SK-N-SH treated with all-trans-retinoic acid at 6 μM for 48 hours (cell line): ENCODE measurements at regions not wholly inside any gene's neighbourhood (a gene's known extent, or its start where the extent isn't known, plus 50 kb on each side); places are given as distances from the start of the nearest gene placed in this dataset.

Source experiments
- ATAC-seq: fragments of 200-7000 bp; cut with Tn5 transposase; 3 replicates; pipeline ENCODE4 v1.9.1; 2020; ENCODE audit warnings: mild to moderate bottlenecking, moderate library complexity
- ESRRG ChIP-seq: fragments of 250-450 bp; sonication (Bioruptor Pico); IDR thresholded peaks from 2 replicates; pipeline ENCODE4 v1.6.1; 2021; ENCODE audit warnings: mild to moderate bottlenecking
- GLIS3 ChIP-seq: fragments of 250-450 bp; sonication (Bioruptor Pico); IDR thresholded peaks from 2 replicates; pipeline ENCODE4 v1.5.0; 2020; ENCODE audit warnings: mild to moderate bottlenecking, moderate library complexity
- ISL1 ChIP-seq: fragments of 250-450 bp; sonication (Bioruptor Pico); IDR thresholded peaks from 2 replicates; pipeline ENCODE4 v2.1.2; 2022; ENCODE audit warnings: mild to moderate bottlenecking, moderate library complexity
- PPARA ChIP-seq: fragments of 250-450 bp; sonication (Bioruptor Pico); IDR thresholded peaks from 2 replicates; pipeline ENCODE4 v1.5.0; 2020; ENCODE audit warnings: mild to moderate bottlenecking, borderline replicate concordance
- ZC3H10 ChIP-seq: fragments of 250-450 bp; sonication (Bioruptor Pico); IDR thresholded peaks from 2 replicates; pipeline ENCODE4 v1.5.1; 2021; ENCODE audit warnings: mild to moderate bottlenecking, moderate library complexity
- TF ChIP-seq, protein P1 (sequence below): fragments of 250-450 bp; sonication (Bioruptor Pico); IDR thresholded peaks from 2 replicates; pipeline ENCODE4 v1.8.0; 2021; ENCODE audit warnings: low read depth, mild to moderate bottlenecking, moderate library complexity, borderline replicate concordance
- TF ChIP-seq, protein P2 (sequence below): fragments of 250-450 bp; sonication (Bioruptor Pico); IDR thresholded peaks from 2 replicates; pipeline ENCODE4 v1.5.1; 2021; ENCODE audit warnings: mild to moderate bottlenecking, moderate library complexity
- TF ChIP-seq, protein P3 (sequence below): fragments of 250-450 bp; sonication (Bioruptor Pico); IDR thresholded peaks from 2 replicates; pipeline ENCODE4 v1.5.1; 2020; ENCODE audit warnings: low read depth, mild to moderate bottlenecking, moderate library complexity

DNA sequence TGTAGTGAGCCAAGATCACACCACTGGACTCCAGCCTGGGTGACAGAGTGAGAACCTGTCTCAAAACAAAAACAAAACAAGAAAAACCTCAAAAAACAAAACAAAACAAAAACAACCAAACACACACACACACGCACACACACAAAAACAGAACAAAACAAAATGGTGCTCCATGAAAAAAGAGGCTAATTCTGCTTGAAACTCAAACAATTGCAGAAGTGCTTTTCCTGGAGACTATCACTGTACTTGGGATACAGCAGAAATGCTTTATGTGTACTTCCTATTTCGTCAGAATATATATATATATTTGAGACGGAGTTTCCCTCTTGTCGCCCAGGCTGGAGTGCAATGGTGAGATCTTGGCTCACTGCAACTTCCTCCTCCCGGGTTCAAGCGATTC is 49.9 kb upstream of the HSPA9 start:
- no peak for ATAC-seq
- TF ChIP-seq, protein P1, sequence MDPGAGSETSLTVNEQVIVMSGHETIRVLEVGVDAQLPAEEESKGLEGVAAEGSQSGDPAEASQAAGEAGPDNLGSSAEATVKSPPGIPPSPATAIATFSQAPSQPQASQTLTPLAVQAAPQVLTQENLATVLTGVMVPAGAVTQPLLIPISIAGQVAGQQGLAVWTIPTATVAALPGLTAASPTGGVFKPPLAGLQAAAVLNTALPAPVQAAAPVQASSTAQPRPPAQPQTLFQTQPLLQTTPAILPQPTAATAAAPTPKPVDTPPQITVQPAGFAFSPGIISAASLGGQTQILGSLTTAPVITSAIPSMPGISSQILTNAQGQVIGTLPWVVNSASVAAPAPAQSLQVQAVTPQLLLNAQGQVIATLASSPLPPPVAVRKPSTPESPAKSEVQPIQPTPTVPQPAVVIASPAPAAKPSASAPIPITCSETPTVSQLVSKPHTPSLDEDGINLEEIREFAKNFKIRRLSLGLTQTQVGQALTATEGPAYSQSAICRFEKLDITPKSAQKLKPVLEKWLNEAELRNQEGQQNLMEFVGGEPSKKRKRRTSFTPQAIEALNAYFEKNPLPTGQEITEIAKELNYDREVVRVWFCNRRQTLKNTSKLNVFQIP, result no peak
- no peak for TF ChIP-seq ZC3H10 (CRISPR knock-in tag)
- TF ChIP-seq GLIS3 (CRISPR knock-in tag), result no peak
- TF ChIP-seq, protein P2, sequence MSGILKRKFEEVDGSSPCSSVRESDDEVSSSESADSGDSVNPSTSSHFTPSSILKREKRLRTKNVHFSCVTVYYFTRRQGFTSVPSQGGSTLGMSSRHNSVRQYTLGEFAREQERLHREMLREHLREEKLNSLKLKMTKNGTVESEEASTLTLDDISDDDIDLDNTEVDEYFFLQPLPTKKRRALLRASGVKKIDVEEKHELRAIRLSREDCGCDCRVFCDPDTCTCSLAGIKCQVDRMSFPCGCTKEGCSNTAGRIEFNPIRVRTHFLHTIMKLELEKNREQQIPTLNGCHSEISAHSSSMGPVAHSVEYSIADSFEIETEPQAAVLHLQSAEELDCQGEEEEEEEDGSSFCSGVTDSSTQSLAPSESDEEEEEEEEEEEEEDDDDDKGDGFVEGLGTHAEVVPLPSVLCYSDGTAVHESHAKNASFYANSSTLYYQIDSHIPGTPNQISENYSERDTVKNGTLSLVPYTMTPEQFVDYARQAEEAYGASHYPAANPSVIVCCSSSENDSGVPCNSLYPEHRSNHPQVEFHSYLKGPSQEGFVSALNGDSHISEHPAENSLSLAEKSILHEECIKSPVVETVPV (CRISPR knock-in tag), result no peak
- TF ChIP-seq ISL1, result no peak
- TF ChIP-seq PPARA, result no peak
- TF ChIP-seq ESRRG, result no peak
- TF ChIP-seq, protein P3, sequence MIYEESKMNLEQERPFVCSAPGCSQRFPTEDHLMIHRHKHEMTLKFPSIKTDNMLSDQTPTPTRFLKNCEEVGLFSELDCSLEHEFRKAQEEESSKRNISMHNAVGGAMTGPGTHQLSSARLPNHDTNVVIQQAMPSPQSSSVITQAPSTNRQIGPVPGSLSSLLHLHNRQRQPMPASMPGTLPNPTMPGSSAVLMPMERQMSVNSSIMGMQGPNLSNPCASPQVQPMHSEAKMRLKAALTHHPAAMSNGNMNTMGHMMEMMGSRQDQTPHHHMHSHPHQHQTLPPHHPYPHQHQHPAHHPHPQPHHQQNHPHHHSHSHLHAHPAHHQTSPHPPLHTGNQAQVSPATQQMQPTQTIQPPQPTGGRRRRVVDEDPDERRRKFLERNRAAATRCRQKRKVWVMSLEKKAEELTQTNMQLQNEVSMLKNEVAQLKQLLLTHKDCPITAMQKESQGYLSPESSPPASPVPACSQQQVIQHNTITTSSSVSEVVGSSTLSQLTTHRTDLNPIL (CRISPR knock-in tag), result no peak
